Psoas muscle (tissue), 7 donors: ENCODE measurements at regions not wholly inside any gene's neighbourhood (a gene's known extent, or its start where the extent isn't known, plus 50 kb on each side); places are given as distances from the start of the nearest gene placed in this dataset.

Source experiments
- ATAC-seq, 4 donors: fragments of 200-7000 bp; cut with Tn5 transposase; one replicate each; pipeline ENCODE4 v1.9.1; 2020; ENCODE audit warnings: moderate library complexity in 3 of 4, mild to moderate bottlenecking in 2 of 4
- DNase-seq, 2 donors: peaks; one replicate each; pipeline ENCODE4 v3.0.0-alpha.2; 2020
- H3K27ac ChIP-seq: fragments of 200-600 bp; one replicate; pipeline ENCODE4 v1.8.0; 2022
- H3K27me3 ChIP-seq, 3 donors: fragments of 200-600 bp in 1 of 3; one replicate each; pipeline versions ENCODE4 v1.6.1 to v1.8.0; 2013 to 2022; ENCODE audit warnings: low read length in 2 of 3, mild to moderate bottlenecking in 2 of 3, moderate library complexity in 1 of 3; ENCODE audit not compliant: insufficient read depth in 3 of 3
- H3K36me3 ChIP-seq, 2 donors: fragments of 200-600 bp in 1 of 2; one replicate each; pipeline versions ENCODE4 v1.6.1 to v1.8.0; 2013 to 2022; ENCODE audit warnings: low read depth in 1 of 2, mild to moderate bottlenecking in 1 of 2, moderate library complexity in 1 of 2; ENCODE audit not compliant: insufficient read depth in 1 of 2
- H3K4me1 ChIP-seq: fragments of 200-600 bp; one replicate; pipeline ENCODE4 v1.8.0; 2022
- H3K4me3 ChIP-seq: fragments of 200-600 bp; one replicate; pipeline ENCODE4 v1.8.0; 2022; ENCODE audit warnings: mild to moderate bottlenecking
- H3K9me3 ChIP-seq: fragments of 200-600 bp; one replicate; pipeline ENCODE4 v1.8.0; 2022
- WGBS, 3 donors: extraction: QIAGEN DNeasy Blood & Tissue Kit; methylation state at CpG; one replicate each; pipeline versions ENCODE4 v1.1.6 to v1.1.7; 2013; 5-methylcytosine and 5-hydroxymethylcytosine counted together
- intact Hi-C, 2 donors: fragments of 100-400 bp; cut with DNase I; formaldehyde crosslinking; loops; one replicate each; pipeline versions ENCODE4 v1.11.0 to v1.14.2; 2022
- TF ChIP-seq, protein P1 (sequence below): fragments of 200-600 bp; IDR thresholded peaks from one replicate; pipeline ENCODE4 v1.8.0; 2022; ENCODE audit warnings: antibody characterized with exemption
- donor health status: healthy with polysubstance abuse.
- donor health status: DM: no; HTN: no; CAD: no; lungs with moderate emphysema.
- donor health status: Bipolar disorder and iron deficiency.
- donor health status: healthy.
- donor health status: DM: yes; HTN: yes; CAD: no.
- donor health status: DM: no; HTN: no; CAD: no.
- donor health status: DM: yes; HTN: yes; CAD: no.

DNA sequence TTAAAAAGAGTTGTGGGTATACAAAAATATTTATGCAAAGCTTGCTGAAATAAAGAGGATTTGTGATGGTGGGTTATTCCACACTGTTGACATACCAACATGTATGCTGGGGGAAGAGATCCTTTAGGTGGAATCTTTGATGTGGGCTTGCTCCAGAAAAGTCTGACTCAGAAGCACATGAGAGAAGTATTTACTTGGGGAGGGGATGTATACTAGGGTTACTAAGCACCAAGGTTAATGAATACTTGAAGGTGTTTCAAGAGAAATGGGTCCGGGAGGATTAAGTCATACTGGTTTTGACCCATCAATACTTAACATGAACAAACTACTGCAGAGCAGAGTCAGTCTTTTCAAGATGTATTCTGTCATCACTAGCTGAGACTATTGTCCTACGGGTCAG lies 316.4 kb upstream of the GRIN3A start:
- ATAC-seq (no peak), DNase-seq (no peak)
- WGBS, 3 donors = 75 to 82% (median 76%) methylated on average over 2 of the region's 2 CpGs
- Histone ChIP-seq H3K4me3 (no peak overlapping the region), H3K9me3 (no peaks in the 10 kb centered on the region), H3K27ac (no peak overlapping the region), H3K4me1 (no peaks in the 10 kb centered on the region), H3K27me3 (no peaks in the 10 kb centered on the region), H3K36me3 (no peaks in the 10 kb centered on the region)
- TF ChIP-seq, protein P1, sequence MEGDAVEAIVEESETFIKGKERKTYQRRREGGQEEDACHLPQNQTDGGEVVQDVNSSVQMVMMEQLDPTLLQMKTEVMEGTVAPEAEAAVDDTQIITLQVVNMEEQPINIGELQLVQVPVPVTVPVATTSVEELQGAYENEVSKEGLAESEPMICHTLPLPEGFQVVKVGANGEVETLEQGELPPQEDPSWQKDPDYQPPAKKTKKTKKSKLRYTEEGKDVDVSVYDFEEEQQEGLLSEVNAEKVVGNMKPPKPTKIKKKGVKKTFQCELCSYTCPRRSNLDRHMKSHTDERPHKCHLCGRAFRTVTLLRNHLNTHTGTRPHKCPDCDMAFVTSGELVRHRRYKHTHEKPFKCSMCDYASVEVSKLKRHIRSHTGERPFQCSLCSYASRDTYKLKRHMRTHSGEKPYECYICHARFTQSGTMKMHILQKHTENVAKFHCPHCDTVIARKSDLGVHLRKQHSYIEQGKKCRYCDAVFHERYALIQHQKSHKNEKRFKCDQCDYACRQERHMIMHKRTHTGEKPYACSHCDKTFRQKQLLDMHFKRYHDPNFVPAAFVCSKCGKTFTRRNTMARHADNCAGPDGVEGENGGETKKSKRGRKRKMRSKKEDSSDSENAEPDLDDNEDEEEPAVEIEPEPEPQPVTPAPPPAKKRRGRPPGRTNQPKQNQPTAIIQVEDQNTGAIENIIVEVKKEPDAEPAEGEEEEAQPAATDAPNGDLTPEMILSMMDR = no peak
- intact Hi-C loops = no loop called here

DNA sequence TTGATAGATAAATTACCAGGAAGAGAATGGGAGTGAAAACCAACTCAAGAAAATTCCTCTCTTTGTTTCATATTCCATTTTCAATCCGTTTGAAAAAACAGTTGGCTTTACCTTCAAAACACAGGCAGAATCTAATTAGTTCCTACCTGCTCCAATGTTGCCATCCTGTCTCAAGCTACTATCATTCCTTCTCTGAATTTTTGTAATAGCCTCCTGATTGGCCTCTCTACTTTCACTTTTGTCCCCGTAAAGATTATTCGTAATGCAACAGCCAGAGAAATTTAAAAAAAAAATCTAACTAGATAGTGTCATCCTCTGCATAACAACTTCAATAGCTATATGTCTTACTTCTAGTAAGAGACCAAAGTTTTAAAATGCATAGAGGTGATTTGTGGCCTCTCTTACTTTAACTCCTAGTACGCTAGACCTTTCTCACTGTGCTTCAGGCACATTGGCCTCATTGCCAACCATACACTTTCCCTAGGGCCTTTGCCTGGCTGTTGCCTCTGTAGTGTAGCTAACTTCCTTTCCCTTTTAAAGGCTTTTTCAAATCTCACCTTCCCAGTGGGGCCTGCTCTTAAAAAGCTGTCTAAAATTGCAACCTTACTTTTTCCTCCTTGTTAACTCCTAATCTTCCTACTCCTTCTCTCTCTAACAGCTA lies 311.3 kb upstream of the GRIN3A start:
- DNase-seq = no peak
- 47 to 57% (median 51%) methylated on average over 4 of the region's 4 CpGs for WGBS, 3 donors
- intact Hi-C loops = no loop called here
- Histone ChIP-seq H3K9me3 (no peaks in the 10 kb centered on the region), H3K4me3 (peak overlapping the region; percentile 37), H3K36me3 (no peaks in the 10 kb centered on the region), H3K4me1 (no peaks in the 10 kb centered on the region), H3K27ac (no peak overlapping the region), H3K27me3 (no peaks in the 10 kb centered on the region)
- no peak for ATAC-seq
- TF ChIP-seq, protein P1 = no peak

GRCh38 chr9:102047549-102047948 lies 309.1 kb upstream of the GRIN3A start:
- TF ChIP-seq, protein P1 = no peak
- Histone ChIP-seq H3K4me1 (no peaks in the 10 kb centered on the region), H3K36me3 (no peaks in the 10 kb centered on the region), H3K4me3 (no peak overlapping the region), H3K9me3 (no peaks in the 10 kb centered on the region), H3K27me3 (no peaks in the 10 kb centered on the region), H3K27ac (no peak overlapping the region)
- DNase-seq (no peak), ATAC-seq (no peak)
- WGBS, 3 donors = 57 to 71% (median 63%) methylated on average over 3 of the region's 3 CpGs
- intact Hi-C loops = no loop called here

GRCh38 chr9:102044133-102044532 lies 305.7 kb upstream of the GRIN3A start:
- DNase-seq (no peak), ATAC-seq (no peak)

More at GRCh38 chr9:102044133-102044532, 305.7 kb upstream of the GRIN3A start:
- H3K27me3 ChIP-seq = no peaks in the 10 kb centered on the region
- intact Hi-C loops = no loop called here
- TF ChIP-seq, protein P1 = no peak
- H3K27ac ChIP-seq = no peak overlapping the region
- 71 to 87% (median 71%) methylated on average over 1 of the region's 1 CpG for WGBS, 3 donors
- H3K4me3 ChIP-seq = no peak overlapping the region
- no peaks in the 10 kb centered on the region for H3K9me3 ChIP-seq
- no peaks in the 10 kb centered on the region for H3K36me3 ChIP-seq
- H3K4me1 ChIP-seq = no peaks in the 10 kb centered on the region
